ENCODE measurements at regions not wholly inside any gene's neighbourhood (a gene's known extent, or its start where the extent isn't known, plus 50 kb on each side); places are given as distances from the start of the nearest gene placed in this dataset.

DNA sequence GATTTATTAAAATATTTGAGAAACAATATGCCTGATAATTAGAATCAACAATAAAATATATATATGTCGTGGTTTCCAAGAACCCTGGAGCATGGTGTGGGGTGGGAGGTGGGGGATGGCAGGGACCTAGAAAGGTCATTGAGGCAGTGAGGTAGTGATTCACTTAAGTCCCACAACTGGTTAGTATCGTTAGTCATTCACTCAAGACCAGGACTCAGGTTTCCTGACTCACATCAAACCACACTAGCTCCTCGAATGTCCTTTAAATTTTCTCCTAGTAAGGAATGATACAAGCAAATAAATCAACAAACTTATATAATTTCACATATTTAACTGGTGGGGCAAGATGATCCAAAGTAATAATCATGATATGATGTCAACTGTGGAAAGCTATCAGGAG, 158.8 kb upstream of the AADAT start:
- Histone ChIP-seq H3K4me1 (ENCODE audit: control insufficient read depth in 2 of 3, insufficient read depth in 2 of 3, low read depth in 1 of 3, low read length in 3 of 3) (no peaks in the 10 kb centered on the region), H3K4me3 (ENCODE audit: low read length in 3 of 3) (no peak overlapping the region), H3K9me3 (ENCODE audit: control insufficient read depth in 2 of 3, insufficient read depth in 1 of 3, low read length in 3 of 3) (no peaks in the 10 kb centered on the region), H3K27ac (ENCODE audit: low read depth in 2 of 2, low read length in 2 of 2) (no peak overlapping the region), H3K27me3 (ENCODE audit: control insufficient read depth, insufficient read depth, low read length) (no peaks in the 10 kb centered on the region), H3K9ac (ENCODE audit: low read length in 3 of 3) (no peak overlapping the region), H3K36me3 (ENCODE audit: control insufficient read depth in 2 of 3, insufficient read depth in 3 of 3, low read length in 3 of 3) (no peaks in the 10 kb centered on the region)
- no peak for TF ChIP-seq CTCF (IDR thresholded peaks at IDR 0.05; ENCODE audit: borderline replicate concordance, extremely low read depth, insufficient read depth)
- intact Hi-C loops (cut with DNase I) = no loop called here
- DNase-seq = no peak
- FAIRE-seq = no peak

DNA sequence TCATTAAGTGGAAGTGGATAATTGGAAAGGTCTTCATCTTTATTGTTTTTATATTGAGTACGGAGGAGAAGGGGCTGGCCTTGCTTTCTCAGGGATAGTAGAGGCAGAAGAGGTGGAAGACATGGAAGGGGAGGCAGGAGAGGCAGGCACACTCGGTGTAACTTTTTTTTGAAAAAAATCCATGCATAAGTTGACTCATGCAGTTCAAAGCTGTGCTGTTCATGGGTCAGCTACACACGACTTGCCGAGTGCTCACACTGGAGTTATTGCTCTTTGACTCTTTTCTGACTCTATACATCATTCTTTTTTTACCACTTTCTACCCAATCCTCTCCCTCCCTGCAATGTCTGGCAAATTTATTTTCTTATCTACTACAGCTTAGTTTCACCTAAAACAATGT, 158.3 kb upstream of the AADAT start:
- no peak overlapping the region for H3K4me3 ChIP-seq (ENCODE audit: low read length in 3 of 3)
- DNase-seq (no peak), FAIRE-seq (no peak)
- H3K36me3 ChIP-seq (ENCODE audit: control insufficient read depth in 2 of 3, insufficient read depth in 3 of 3, low read length in 3 of 3) = no peaks in the 10 kb centered on the region
- no peaks in the 10 kb centered on the region for H3K9me3 ChIP-seq (ENCODE audit: control insufficient read depth in 2 of 3, insufficient read depth in 1 of 3, low read length in 3 of 3)
- H3K27ac ChIP-seq (ENCODE audit: low read depth in 2 of 2, low read length in 2 of 2) = no peak overlapping the region
- no peak overlapping the region for H3K9ac ChIP-seq (ENCODE audit: low read length in 3 of 3)
- no peak for TF ChIP-seq CTCF (IDR thresholded peaks at IDR 0.05; ENCODE audit: borderline replicate concordance, extremely low read depth, insufficient read depth)
- no peaks in the 10 kb centered on the region for H3K4me1 ChIP-seq (ENCODE audit: control insufficient read depth in 2 of 3, insufficient read depth in 2 of 3, low read depth in 1 of 3, low read length in 3 of 3)
- H3K27me3 ChIP-seq (ENCODE audit: control insufficient read depth, insufficient read depth, low read length) = no peaks in the 10 kb centered on the region
- intact Hi-C loops (cut with DNase I) = no loop called here

DNA sequence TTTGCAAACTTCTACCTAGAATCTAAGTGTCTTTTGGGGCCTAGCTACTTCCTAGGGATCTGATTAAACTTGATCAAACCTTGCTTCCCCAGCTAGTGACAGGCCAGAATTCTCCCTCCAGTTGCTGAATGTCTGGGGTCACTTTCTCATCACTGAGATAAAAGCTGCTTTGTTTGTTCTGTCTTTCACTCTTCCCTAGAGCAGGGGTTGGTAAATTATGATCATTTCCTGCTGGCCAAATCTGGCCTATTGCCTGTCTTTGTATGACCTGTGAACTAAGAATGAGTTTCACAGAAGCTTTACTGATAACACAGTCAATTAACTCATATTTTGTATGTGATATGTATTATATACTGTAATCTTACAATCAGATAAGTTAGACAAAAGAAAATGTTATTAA, 157.8 kb upstream of the AADAT start:
- no peak for FAIRE-seq
- no peak for TF ChIP-seq CTCF (IDR thresholded peaks at IDR 0.05; ENCODE audit: borderline replicate concordance, extremely low read depth, insufficient read depth)
- Histone ChIP-seq H3K27ac (ENCODE audit: low read depth in 2 of 2, low read length in 2 of 2) (no peak overlapping the region), H3K36me3 (ENCODE audit: control insufficient read depth in 2 of 3, insufficient read depth in 3 of 3, low read length in 3 of 3) (no peaks in the 10 kb centered on the region), H3K9ac (ENCODE audit: low read length in 3 of 3) (no peak overlapping the region), H3K4me1 (ENCODE audit: control insufficient read depth in 2 of 3, insufficient read depth in 2 of 3, low read depth in 1 of 3, low read length in 3 of 3) (no peaks in the 10 kb centered on the region), H3K27me3 (ENCODE audit: control insufficient read depth, insufficient read depth, low read length) (no peaks in the 10 kb centered on the region), H3K9me3 (ENCODE audit: control insufficient read depth in 2 of 3, insufficient read depth in 1 of 3, low read length in 3 of 3) (no peaks in the 10 kb centered on the region), H3K4me3 (ENCODE audit: low read length in 3 of 3) (no peak overlapping the region)
- intact Hi-C loops (cut with DNase I) = no loop called here
- DNase-seq = no peak

GRCh38 chr4:170243662-170244288, 154.0 kb upstream of the AADAT start:
- no peak overlapping the region for H3K27ac ChIP-seq (ENCODE audit: low read depth in 2 of 2, low read length in 2 of 2)
- FAIRE-seq = no peak
- intact Hi-C loops (cut with DNase I) = no loop called here

More at GRCh38 chr4:170243662-170244288, 154.0 kb upstream of the AADAT start:
- DNase-seq = no peak
- H3K27me3 ChIP-seq (ENCODE audit: control insufficient read depth, insufficient read depth, low read length) = no peaks in the 10 kb centered on the region
- no peak overlapping the region for H3K9ac ChIP-seq (ENCODE audit: low read length in 3 of 3)
- TF ChIP-seq CTCF (IDR thresholded peaks at IDR 0.05; ENCODE audit: borderline replicate concordance, extremely low read depth, insufficient read depth) = no peak
- no peaks in the 10 kb centered on the region for H3K9me3 ChIP-seq (ENCODE audit: control insufficient read depth in 2 of 3, insufficient read depth in 1 of 3, low read length in 3 of 3)
- H3K4me1 ChIP-seq (ENCODE audit: control insufficient read depth in 2 of 3, insufficient read depth in 2 of 3, low read depth in 1 of 3, low read length in 3 of 3) = no peaks in the 10 kb centered on the region
- no peak overlapping the region for H3K4me3 ChIP-seq (ENCODE audit: low read length in 3 of 3)
- no peaks in the 10 kb centered on the region for H3K36me3 ChIP-seq (ENCODE audit: control insufficient read depth in 2 of 3, insufficient read depth in 3 of 3, low read length in 3 of 3)

Data from kidney (tissue), 13 donors.